ENCODE measurements at regions not wholly inside any gene's neighbourhood (a gene's known extent, or its start where the extent isn't known, plus 50 kb on each side); places are given as distances from the start of the nearest gene placed in this dataset.

DNA sequence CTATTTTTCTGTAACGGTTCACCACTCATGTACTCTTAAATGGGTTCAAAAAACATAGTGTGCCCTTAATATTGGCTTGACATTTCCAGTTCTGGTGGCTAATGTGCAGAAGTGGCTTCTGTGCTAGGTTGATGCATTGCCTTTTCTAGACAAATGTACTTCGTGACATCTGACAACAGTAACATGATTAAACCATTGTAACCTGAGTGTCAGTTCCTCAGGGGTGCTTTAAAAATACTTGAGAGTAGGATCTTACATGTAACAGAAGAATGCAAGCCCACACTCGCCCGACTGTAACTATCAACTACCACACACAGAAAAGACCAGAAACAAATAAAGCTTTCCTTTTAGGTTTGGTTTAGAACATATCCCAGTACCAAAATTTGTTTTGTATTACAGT, 393.4 kb upstream of the NFE2L3 start:
- H3K9me3 ChIP-seq (ENCODE audit: control insufficient read depth, insufficient read depth, low read length), result no peaks in the 10 kb centered on the region
- no peak for DNase-seq (ENCODE audit: low read depth, low spot score)
- no peak overlapping the region for H3K4me3 ChIP-seq (ENCODE audit: low read depth, low read length)
- no peak overlapping the region for H3K27ac ChIP-seq (ENCODE audit: low read depth, low read length)
- H3K27me3 ChIP-seq (ENCODE audit: control insufficient read depth, insufficient read depth, low read length), result peaks cover 5% of the 10 kb centered on the region
- TF ChIP-seq, protein P1, sequence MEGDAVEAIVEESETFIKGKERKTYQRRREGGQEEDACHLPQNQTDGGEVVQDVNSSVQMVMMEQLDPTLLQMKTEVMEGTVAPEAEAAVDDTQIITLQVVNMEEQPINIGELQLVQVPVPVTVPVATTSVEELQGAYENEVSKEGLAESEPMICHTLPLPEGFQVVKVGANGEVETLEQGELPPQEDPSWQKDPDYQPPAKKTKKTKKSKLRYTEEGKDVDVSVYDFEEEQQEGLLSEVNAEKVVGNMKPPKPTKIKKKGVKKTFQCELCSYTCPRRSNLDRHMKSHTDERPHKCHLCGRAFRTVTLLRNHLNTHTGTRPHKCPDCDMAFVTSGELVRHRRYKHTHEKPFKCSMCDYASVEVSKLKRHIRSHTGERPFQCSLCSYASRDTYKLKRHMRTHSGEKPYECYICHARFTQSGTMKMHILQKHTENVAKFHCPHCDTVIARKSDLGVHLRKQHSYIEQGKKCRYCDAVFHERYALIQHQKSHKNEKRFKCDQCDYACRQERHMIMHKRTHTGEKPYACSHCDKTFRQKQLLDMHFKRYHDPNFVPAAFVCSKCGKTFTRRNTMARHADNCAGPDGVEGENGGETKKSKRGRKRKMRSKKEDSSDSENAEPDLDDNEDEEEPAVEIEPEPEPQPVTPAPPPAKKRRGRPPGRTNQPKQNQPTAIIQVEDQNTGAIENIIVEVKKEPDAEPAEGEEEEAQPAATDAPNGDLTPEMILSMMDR (IDR thresholded peaks at IDR 0.05; ENCODE audit: low read depth, low read length), result no peak
- POLR2A ChIA-PET, result no interaction called here
- CTCF ChIA-PET, result no interaction called here

DNA sequence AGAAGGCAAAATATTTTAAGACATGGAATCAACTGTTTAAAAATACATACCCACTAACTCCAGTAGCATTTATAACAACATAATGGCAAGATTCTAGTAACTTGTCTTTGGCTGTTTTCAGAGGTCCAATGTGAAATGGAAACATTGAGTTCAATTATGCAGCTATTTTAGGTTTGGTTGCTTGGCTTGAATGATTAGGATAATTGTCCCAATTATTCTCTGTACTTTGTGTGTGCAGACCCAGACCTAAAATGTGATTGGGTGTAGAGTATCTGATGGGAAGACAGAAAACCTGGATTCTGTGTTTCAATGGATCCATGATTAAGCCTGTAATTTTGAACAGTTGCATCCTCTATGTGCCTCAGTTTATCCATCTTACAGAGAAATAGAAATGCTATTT, 392.7 kb upstream of the NFE2L3 start:
- TF ChIP-seq, protein P1 (IDR thresholded peaks at IDR 0.05; ENCODE audit: low read depth, low read length), result no peak

DNA sequence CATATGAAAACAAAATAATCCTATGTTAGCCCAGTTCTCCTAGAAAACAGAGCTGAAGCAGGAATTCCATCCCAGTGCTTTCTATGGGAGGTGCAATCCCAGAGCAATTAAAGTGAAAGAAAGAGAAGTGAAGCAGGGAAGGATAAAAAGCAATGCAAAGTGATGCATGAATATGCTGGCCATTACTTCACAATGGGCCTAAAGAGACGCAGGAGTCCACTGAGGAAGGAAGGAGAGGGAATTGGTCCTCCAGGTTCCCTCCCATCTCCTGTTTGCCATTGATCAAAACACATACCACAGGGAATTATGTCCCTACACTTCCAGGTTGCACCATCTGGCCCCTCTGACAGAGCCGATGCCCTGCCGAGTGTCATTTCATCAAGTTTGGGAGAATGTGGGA, 392.2 kb upstream of the NFE2L3 start:
- ChIA-PET POLR2A (no interaction called here), CTCF (no interaction called here)
- H3K27ac ChIP-seq (ENCODE audit: low read depth, low read length), result no peak overlapping the region
- H3K27me3 ChIP-seq (ENCODE audit: control insufficient read depth, insufficient read depth, low read length), result peaks cover 2% of the 10 kb centered on the region
- no peaks in the 10 kb centered on the region for H3K9me3 ChIP-seq (ENCODE audit: control insufficient read depth, insufficient read depth, low read length)
- TF ChIP-seq, protein P1 (IDR thresholded peaks at IDR 0.05; ENCODE audit: low read depth, low read length), result no peak
- no peak for DNase-seq (ENCODE audit: low read depth, low spot score)
- no peak overlapping the region for H3K4me3 ChIP-seq (ENCODE audit: low read depth, low read length)

More for the DNA sequence above, 392.7 kb upstream of the NFE2L3 start:
- Histone ChIP-seq H3K27ac (ENCODE audit: low read depth, low read length) (no peak overlapping the region), H3K4me3 (ENCODE audit: low read depth, low read length) (no peak overlapping the region), H3K9me3 (ENCODE audit: control insufficient read depth, insufficient read depth, low read length) (no peaks in the 10 kb centered on the region), H3K27me3 (ENCODE audit: control insufficient read depth, insufficient read depth, low read length) (peaks cover 3% of the 10 kb centered on the region)
- ChIA-PET CTCF (no interaction called here), POLR2A (no interaction called here)
- no peak for DNase-seq (ENCODE audit: low read depth, low spot score)

DNA sequence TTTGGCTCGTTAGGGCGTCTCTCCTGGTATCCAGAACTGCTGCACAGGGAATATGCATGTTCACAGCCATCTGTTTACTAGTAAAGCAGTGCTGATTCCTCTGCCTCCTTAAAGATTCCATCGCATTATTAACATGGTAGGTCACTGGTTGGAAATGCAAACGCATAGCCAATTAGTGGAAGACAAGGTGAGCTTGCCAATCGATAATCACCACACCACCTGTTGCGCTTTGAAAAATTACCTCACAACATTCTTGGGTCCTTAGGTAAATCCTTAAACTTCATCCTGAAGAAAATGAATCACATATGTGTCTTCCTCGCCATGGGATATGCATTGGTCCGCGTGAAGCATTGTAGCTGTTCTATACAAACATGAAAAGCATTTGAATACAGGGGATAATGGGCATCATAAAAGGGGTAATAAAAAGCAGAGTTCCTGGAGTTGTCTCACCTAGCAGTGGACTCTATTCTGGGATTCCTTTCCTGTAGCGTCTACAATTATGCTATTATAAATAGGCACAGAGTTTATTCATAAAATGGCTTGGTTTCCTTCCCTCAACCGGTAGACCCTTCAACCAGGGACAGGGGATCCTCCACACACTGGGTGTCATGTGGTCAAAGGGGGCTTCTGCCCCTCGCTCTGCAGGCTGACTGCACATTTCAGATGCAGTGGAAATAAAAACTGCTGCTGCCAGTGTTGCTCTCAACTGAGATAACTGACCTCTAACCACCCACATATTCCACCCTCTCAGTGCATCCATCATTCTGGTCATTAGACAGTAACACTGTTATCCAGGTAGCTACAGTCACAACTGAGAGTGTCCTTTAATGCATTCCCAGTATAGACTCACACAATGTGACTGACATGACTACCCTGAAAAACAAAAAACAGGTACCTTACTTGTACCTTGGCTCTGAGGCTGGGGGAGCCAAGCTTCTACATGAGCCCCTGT, 389.2 kb upstream of the NFE2L3 start:
- Histone ChIP-seq H3K4me3 (ENCODE audit: low read depth, low read length) (no peak overlapping the region), H3K27me3 (ENCODE audit: control insufficient read depth, insufficient read depth, low read length) (no peaks in the 10 kb centered on the region), H3K9me3 (ENCODE audit: control insufficient read depth, insufficient read depth, low read length) (no peaks in the 10 kb centered on the region), H3K27ac (ENCODE audit: low read depth, low read length) (no peak overlapping the region)
- ChIA-PET CTCF (no interaction called here), POLR2A (no interaction called here)
- no peak for DNase-seq (ENCODE audit: low read depth, low spot score)
- TF ChIP-seq, protein P1 (IDR thresholded peaks at IDR 0.05; ENCODE audit: low read depth, low read length), result no peak

DNA sequence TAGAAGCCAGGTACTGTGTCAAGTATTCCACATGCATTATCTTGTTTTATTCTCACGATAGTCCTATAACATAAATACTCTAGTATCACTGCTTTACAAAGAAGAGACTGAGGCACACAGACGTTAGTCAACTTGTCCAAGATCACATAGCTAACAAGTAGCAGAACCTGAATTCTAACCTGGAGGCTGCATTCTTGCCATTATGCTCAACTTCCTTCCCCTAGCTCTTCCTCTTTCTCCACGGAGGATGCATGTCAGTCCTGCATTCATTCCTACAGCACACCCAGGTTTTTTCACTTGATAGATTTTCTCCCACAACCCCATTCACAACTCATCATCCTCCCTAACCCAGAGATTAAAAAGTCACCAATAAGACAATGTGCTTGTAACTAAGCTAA, 388.5 kb upstream of the NFE2L3 start:
- CTCF ChIA-PET, result no interaction called here
- TF ChIP-seq, protein P1 (IDR thresholded peaks at IDR 0.05; ENCODE audit: low read depth, low read length), result no peak

More for the DNA sequence above, 388.5 kb upstream of the NFE2L3 start:
- DNase-seq (ENCODE audit: low read depth, low spot score), result no peak
- Histone ChIP-seq H3K27me3 (ENCODE audit: control insufficient read depth, insufficient read depth, low read length) (no peaks in the 10 kb centered on the region), H3K9me3 (ENCODE audit: control insufficient read depth, insufficient read depth, low read length) (no peaks in the 10 kb centered on the region), H3K27ac (ENCODE audit: low read depth, low read length) (no peak overlapping the region), H3K4me3 (ENCODE audit: low read depth, low read length) (no peak overlapping the region)
- POLR2A ChIA-PET, result no interaction called here

Measured in AG04450 (cell line).